NCI-H128 (cell line): ENCODE measurements at regions not wholly inside any gene's neighbourhood (a gene's known extent, or its start where the extent isn't known, plus 50 kb on each side); places are given as distances from the start of the nearest gene placed in this dataset.

Source experiments
- DNase-seq: peaks from one replicate; lab custom pipeline; 2025; ENCODE audit not compliant: unreplicated experiment; lab: John Stamatoyannopoulos, UW

DNA sequence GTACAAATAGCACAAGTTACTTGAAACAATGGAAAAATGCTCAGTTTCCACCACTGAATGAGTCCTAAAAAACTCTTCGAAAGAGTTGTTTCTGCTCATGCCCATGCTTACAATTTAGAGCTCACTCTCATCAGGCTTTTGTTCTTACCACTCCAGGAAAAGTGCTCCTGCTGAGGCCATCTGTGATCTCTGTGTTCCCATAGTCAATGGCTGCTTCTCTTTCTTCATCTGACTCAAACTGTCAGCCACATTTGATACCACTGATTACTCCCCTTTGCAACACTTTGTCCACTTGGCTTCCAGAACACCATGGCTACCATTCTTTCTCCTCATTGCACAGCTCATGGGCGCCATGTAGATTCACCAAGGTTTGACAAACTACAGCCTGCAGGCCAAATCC, 80.0 kb upstream of the SLC34A2 start:
- no peak for DNase-seq

DNA sequence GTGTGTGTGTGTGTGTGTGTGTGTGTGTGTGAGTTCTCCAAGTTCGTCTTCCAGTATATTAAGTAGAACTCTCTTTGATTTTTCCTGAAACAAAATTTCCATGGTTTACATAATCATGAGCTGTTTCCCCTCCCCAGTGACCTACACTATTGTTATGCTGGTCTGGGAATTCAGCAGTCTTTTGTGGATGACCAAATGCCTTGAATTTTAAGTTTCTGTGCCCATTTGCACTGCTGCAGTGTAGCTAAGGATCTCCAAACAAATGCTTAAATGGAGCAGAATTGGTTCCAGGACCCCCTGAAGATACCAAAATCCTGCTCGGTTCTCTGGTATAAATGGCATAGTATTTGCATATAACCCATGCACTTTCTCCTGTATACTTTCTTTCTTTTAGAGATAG, 77.2 kb upstream of the SLC34A2 start:
- DNase-seq: no peak

DNA sequence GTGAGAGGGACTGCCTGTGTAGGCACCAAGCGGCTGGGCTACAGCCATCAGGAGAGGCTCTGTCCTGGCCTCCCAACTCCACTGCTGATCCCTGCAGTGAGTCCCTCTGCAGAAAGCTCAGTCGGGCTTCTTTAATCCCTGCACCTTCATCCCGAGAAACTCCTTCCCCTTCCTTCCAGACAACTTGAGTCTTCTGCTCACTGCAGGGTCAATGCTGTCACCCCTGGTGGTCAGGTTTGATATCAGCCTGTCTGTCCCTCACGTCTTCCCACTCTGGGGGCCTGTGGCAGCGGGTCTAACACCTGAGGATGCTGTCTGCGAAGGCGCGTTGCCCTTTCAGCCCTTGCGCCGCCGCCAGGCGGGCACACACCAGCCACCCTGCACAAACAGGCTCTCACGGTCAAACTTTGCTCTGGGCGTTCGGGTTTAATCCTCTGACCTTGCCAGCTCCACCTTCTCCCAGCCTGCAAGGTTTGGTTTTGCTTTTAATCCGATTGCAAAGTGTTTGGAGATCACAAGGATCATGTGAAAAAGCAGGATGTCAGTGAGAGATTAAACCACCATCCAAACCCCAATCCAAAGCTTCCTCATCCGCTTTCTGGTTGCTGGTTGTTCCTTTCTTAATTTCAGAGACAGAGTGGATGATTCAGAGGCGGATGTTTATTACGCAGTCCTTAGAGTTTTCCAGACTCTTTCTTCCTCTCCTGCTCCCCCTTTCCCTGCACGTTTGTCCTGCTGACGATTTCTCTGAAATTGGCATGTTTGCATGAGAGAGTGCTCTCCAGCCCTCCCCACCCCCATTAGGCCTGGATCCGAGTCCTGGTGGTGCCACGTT, 74.8 kb upstream of the SLC34A2 start:
- no peak for DNase-seq

- no peak for DNase-seq
Measured at GRCh38 chr4:25585901-25586523, 69.6 kb upstream of the SLC34A2 start.

DNA sequence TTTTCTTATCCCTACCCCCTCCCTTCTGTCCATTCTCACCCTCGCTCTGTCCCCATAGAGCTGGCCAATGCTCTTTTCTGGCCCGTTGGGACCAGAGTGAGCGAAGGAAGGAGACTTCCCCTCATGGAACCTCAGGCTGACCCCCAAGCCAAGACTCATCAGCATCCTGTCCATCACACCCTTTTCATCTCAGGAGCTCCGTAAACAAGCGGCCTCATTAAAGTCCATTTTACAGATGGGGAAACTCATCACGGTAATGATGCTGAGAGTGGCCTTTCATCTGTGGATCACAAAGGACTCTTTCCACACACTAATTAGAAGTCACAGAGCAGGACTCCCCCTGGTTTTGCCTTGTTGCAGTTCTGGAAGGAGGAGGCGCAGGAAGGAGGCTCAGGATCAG, 67.4 kb upstream of the SLC34A2 start:
- DNase-seq: no peak

GRCh38 chr4:25590171-25590570, 65.5 kb upstream of the SLC34A2 start:
- no peak for DNase-seq

GRCh38 chr4:25592736-25593135, 62.9 kb upstream of the SLC34A2 start:
- DNase-seq: no peak
